PC-9 (cell line): ENCODE measurements at regions not wholly inside any gene's neighbourhood (a gene's known extent, or its start where the extent isn't known, plus 50 kb on each side); places are given as distances from the start of the nearest gene placed in this dataset. TPM values are rescaled to one million over a fixed set of nuclear protein-coding genes. Genes with fewer than 3 reads are reported as not detected.
"Not testable (repeated sequence)": the region's sequence is repeated elsewhere in the genome, so short reads cannot be mapped to it uniquely, and the experiment has no call there.

Source experiments
- BruUV-seq: library from RNA; stranded (reverse); fragments of 400-500 nt; replicated peaks from 2 replicates; lab custom pipeline; 2021; lab: Mats Ljungman, UMichigan
- CTCF ChIA-PET: fragments of 300-600 bp; sonication (Branson Sonifier 250); formaldehyde crosslinking; loops from one replicate; lab custom pipeline; 2022; ENCODE audit warnings: antibody characterized with exemption; lab: Charles Lee
- POLR2A ChIA-PET: fragments of 300-600 bp; sonication (Branson Sonifier 250); formaldehyde crosslinking; loops from one replicate; lab custom pipeline; 2022; ENCODE audit warnings: antibody characterized with exemption; ENCODE audit not compliant: unreplicated experiment; lab: Charles Lee
- DNase-seq, 2 experiments: peaks; one replicate each; pipeline versions ENCODE4 v3.0.0 to v3.0.0-alpha.2; 2015 to 2022; ENCODE audit warnings: mixed read lengths in 1 of 2
- H2AFZ ChIP-seq: fragments of 200-600 bp; sonication (generic); 2 replicates; pipeline ENCODE4 v1.8.1; 2017; ENCODE audit warnings: antibody characterized with exemption
- H3F3A ChIP-seq: fragments of 200-600 bp; sonication (generic); 2 replicates; pipeline ENCODE4 v1.8.1; 2017; ENCODE audit warnings: antibody characterized with exemption, mild to moderate bottlenecking, low read depth; ENCODE audit not compliant: insufficient read depth
- H3K27ac ChIP-seq: fragments of 200-600 bp; sonication (generic); 2 replicates; pipeline ENCODE4 v1.6.1; 2016; ENCODE audit warnings: mixed run types
- H3K27me3 ChIP-seq: fragments of 200-600 bp; sonication (generic); 2 replicates; pipeline ENCODE4 v1.6.1; 2016; ENCODE audit warnings: low read depth, mixed run types; ENCODE audit not compliant: insufficient read depth
- H3K36me3 ChIP-seq: fragments of 200-600 bp; sonication (generic); 2 replicates; pipeline ENCODE4 v1.6.1; 2016; ENCODE audit warnings: low read depth, mixed run types
- H3K4me1 ChIP-seq: fragments of 200-600 bp; sonication (generic); replicated peaks from 2 replicates; pipeline ENCODE4 v1.6.1; 2016; ENCODE audit warnings: mixed run types; ENCODE audit not compliant: insufficient read depth
- H3K4me2 ChIP-seq: fragments of 200-600 bp; sonication (generic); 2 replicates; pipeline ENCODE4 v1.6.1; 2017; ENCODE audit warnings: mixed run types
- H3K4me3 ChIP-seq: fragments of 200-600 bp; sonication (generic); 2 replicates; pipeline ENCODE4 v1.6.1; 2016; ENCODE audit warnings: mixed run types
- H3K79me2 ChIP-seq: fragments of 200-600 bp; sonication (generic); 2 replicates; pipeline ENCODE4 v1.6.1; 2017; ENCODE audit warnings: low read depth, mixed run types
- H3K9me2 ChIP-seq: fragments of 200-600 bp; sonication (generic); 2 replicates; pipeline ENCODE4 v1.8.1; 2017; ENCODE audit warnings: mild to moderate bottlenecking; ENCODE audit not compliant: insufficient read depth
- H3K9me3 ChIP-seq: fragments of 200-600 bp; sonication (generic); 2 replicates; pipeline ENCODE4 v1.8.1; 2016; ENCODE audit warnings: low read depth; ENCODE audit not compliant: insufficient read depth
- H4K20me1 ChIP-seq: fragments of 200-600 bp; sonication (generic); 2 replicates; pipeline ENCODE4 v1.8.1; 2017; ENCODE audit not compliant: insufficient read depth
- EZH2 ChIP-seq: fragments of 200-600 bp; sonication (generic); IDR thresholded peaks from 2 replicates; pipeline ENCODE4 v1.8.0; 2017; ENCODE audit warnings: antibody characterized with exemption, low read depth
- intact Hi-C: fragments of 100-400 bp; cut with micrococcal nuclease; formaldehyde crosslinking; loops from one replicate; pipeline ENCODE4 v1.10.0; 2022; ENCODE audit not compliant: unreplicated experiment
- microRNA-seq: library from miRNA; unstranded; fragments of <30 nt; microRNA quantifications from one replicate; pipeline ENCODE4 v1.2.0, GENCODE V29; 2021; ENCODE audit warnings: borderline number of aligned reads, borderline replicate concordance

GRCh38 chr3:75610773-75611172, 53.4 kb upstream of the FRG2C start:
- Histone ChIP-seq H3K27ac (no peak overlapping the region), H4K20me1 (no peaks in the 10 kb centered on the region), H3F3A (no peaks in the 10 kb centered on the region), H3K27me3 (0 out of 2 replicates have a peak, but pooled peaks cover 3% of the 10 kb centered on the region), H3K36me3 (no peaks in the 10 kb centered on the region), H3K9me2 (no peaks in the 10 kb centered on the region), H3K4me3 (no peak overlapping the region), H3K9me3 (no peaks in the 10 kb centered on the region), H3K4me2 (no peak overlapping the region), H3K79me2 (no peaks in the 10 kb centered on the region), H3K4me1 (no peaks in the 10 kb centered on the region), H2AFZ (no peak overlapping the region)
- TF ChIP-seq EZH2: no peak
- CTCF ChIA-PET: no interaction called here
- POLR2A ChIA-PET: no interaction called here
- BruUV-seq: no TSS peak
- DNase-seq: no peak
- intact Hi-C loops: no loop called here

DNA sequence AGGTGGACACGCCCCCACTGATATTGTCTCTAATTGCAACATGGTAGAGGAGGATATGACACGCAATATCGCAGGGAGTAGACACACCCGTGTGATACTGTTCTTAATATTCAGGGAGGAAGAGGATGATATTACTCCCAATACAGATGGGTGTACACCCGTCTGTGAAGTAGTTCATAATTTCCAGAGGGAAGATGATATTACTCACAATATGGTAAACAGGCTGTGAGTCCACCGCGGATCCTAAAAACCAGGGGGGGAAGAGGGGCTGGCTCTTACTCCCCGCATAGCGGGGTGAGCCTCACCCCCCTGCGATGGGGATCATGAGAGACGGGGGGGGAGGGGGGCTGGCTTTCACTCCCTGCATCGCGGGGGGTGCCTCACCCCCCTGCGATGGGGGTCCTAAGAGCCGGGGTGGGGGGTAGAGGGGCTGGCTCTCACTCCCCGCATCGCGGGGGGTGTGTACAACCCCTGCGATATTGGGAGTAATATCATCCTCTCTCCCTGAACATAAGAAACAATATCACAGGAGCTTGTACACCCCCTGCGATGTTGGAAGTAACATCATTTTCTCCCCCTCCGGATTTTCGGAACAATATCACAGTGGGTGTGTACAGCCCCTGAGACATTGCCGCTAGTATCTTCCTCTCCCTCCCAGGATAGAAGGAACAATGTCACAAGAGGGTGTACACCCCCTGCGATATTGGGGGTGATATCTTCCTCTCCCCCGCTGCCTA, 52.2 kb upstream of the FRG2C start:
- BruUV-seq, H3K4me2 ChIP-seq, H4K20me1 ChIP-seq, H3K9me2 ChIP-seq, H3K9me3 ChIP-seq, H3K4me1 ChIP-seq, H3K27ac ChIP-seq, H3K79me2 ChIP-seq, H2AFZ ChIP-seq, DNase-seq, H3K4me3 ChIP-seq, H3F3A ChIP-seq, H3K27me3 ChIP-seq, POLR2A ChIA-PET, H3K36me3 ChIP-seq, intact Hi-C loops, CTCF ChIA-PET: not testable (repeated sequence)

Small RNA genes in the stretch of these regions (microRNA-seq; reads per million reads assigned to microRNA genes)
- not detected for gene MIR4444-2
